Trophoblast cell (in vitro differentiated cells and primary cell): ENCODE measurements at regions not wholly inside any gene's neighbourhood (a gene's known extent, or its start where the extent isn't known, plus 50 kb on each side); places are given as distances from the start of the nearest gene placed in this dataset.
"Not testable (repeated sequence)": the region's sequence is repeated elsewhere in the genome, so short reads cannot be mapped to it uniquely, and the experiment has no call there.

Source experiments
- DNase-seq, 2 donors: peaks; one replicate each; pipeline ENCODE4 v3.0.0-alpha.2; 2016
- H2AFZ ChIP-seq: 2 replicates; pipeline ENCODE4 v1.6.1; 2013; ENCODE audit warnings: low read length, moderate library complexity, mild to moderate bottlenecking; ENCODE audit not compliant: insufficient read depth, poor library complexity
- H2AK5ac ChIP-seq: 2 replicates; pipeline ENCODE4 v1.6.1; 2013; ENCODE audit warnings: mild to moderate bottlenecking, low read length
- H2BK120ac ChIP-seq: 2 replicates; pipeline ENCODE4 v1.6.1; 2013; ENCODE audit warnings: low read length, mild to moderate bottlenecking, moderate library complexity; ENCODE audit not compliant: insufficient read depth, poor library complexity
- H2BK12ac ChIP-seq: 2 replicates; pipeline ENCODE4 v1.6.1; 2013; ENCODE audit warnings: mild to moderate bottlenecking, low read length, moderate library complexity
- H2BK5ac ChIP-seq: 2 replicates; pipeline ENCODE4 v1.6.1; 2013; ENCODE audit warnings: low read length, low read depth, moderate library complexity, mild to moderate bottlenecking; ENCODE audit not compliant: poor library complexity
- H3K14ac ChIP-seq: 2 replicates; pipeline ENCODE4 v1.6.1; 2013; ENCODE audit warnings: mild to moderate bottlenecking, low read length
- H3K18ac ChIP-seq: 2 replicates; pipeline ENCODE4 v1.6.1; 2013; ENCODE audit warnings: mild to moderate bottlenecking, low read length
- H3K23ac ChIP-seq: 2 replicates; pipeline ENCODE4 v1.6.1; 2013; ENCODE audit warnings: low read length
- H3K27ac ChIP-seq: 2 replicates; pipeline ENCODE4 v1.5.1; 2013; ENCODE audit warnings: low read depth, mild to moderate bottlenecking, inconsistent platforms, low read length, moderate library complexity
- H3K27me3 ChIP-seq: 2 replicates; pipeline ENCODE4 v1.6.1; 2013; ENCODE audit warnings: inconsistent platforms, mild to moderate bottlenecking, low read length, moderate library complexity; ENCODE audit not compliant: insufficient read depth
- H3K36me3 ChIP-seq, 2 experiments: 1 replicate in 1 of 2; 2 replicates in 1 of 2; pipeline ENCODE4 v1.6.1; 2013; ENCODE audit warnings: low read length in 2 of 2, mild to moderate bottlenecking in 2 of 2, moderate library complexity in 1 of 2; ENCODE audit not compliant: insufficient read depth in 2 of 2, control insufficient read depth in 1 of 2
- H3K4ac ChIP-seq: 2 replicates; pipeline ENCODE4 v1.6.1; 2013; ENCODE audit warnings: low read depth, mild to moderate bottlenecking, low read length, moderate library complexity
- H3K4me1 ChIP-seq, 2 experiments: 1 replicate in 1 of 2; 2 replicates in 1 of 2; pipeline ENCODE4 v1.6.1; 2013; ENCODE audit warnings: low read length in 2 of 2, mild to moderate bottlenecking in 2 of 2, moderate library complexity in 1 of 2; ENCODE audit not compliant: insufficient read depth in 2 of 2, control insufficient read depth in 1 of 2
- H3K4me2 ChIP-seq: 2 replicates; pipeline ENCODE4 v1.6.1; 2013; ENCODE audit warnings: inconsistent platforms, mild to moderate bottlenecking, low read length, moderate library complexity
- H3K4me3 ChIP-seq: 2 replicates; pipeline ENCODE4 v1.5.1; 2013; ENCODE audit warnings: mild to moderate bottlenecking, low read depth, low read length, inconsistent platforms
- H3K79me1 ChIP-seq: one replicate; pipeline ENCODE4 v1.6.1; 2013; ENCODE audit warnings: low read length
- H3K79me2 ChIP-seq: 2 replicates; pipeline ENCODE4 v1.6.1; 2013; ENCODE audit warnings: low read length, mild to moderate bottlenecking; ENCODE audit not compliant: control insufficient read depth, insufficient read depth, poor library complexity
- H3K9ac ChIP-seq: 2 replicates; pipeline ENCODE4 v1.6.1; 2013; ENCODE audit warnings: mild to moderate bottlenecking, low read length
- H3K9me3 ChIP-seq: 2 replicates; pipeline ENCODE4 v1.6.1; 2013; ENCODE audit warnings: low read depth, mild to moderate bottlenecking, control low read depth, inconsistent platforms, low read length; ENCODE audit not compliant: insufficient read depth
- H4K12ac ChIP-seq: 2 replicates; pipeline ENCODE4 v1.6.1; 2013; ENCODE audit warnings: low read depth, mild to moderate bottlenecking, low read length, moderate library complexity
- H4K8ac ChIP-seq: 2 replicates; pipeline ENCODE4 v1.6.1; 2013; ENCODE audit warnings: low read depth, mild to moderate bottlenecking, low read length, moderate library complexity
- H4K91ac ChIP-seq: one replicate; pipeline ENCODE4 v1.6.1; 2013; ENCODE audit warnings: low read depth, mild to moderate bottlenecking, low read length, moderate library complexity
- WGBS: extraction: QIAGEN DNeasy Blood & Tissue Kit; methylation state at CpG from one replicate; pipeline ENCODE4 v1.1.7; 2013; ENCODE audit warnings: missing lambda C conversion rate; ENCODE audit not compliant: insufficient read length, insufficient coverage; ENCODE audit errors: extremely low coverage; 5-methylcytosine and 5-hydroxymethylcytosine counted together

- Histone ChIP-seq H3K18ac (no peak overlapping the region), H3K9me3 (peaks cover 5% of the 10 kb centered on the region), H4K12ac (no peak overlapping the region), H3K79me2 (no peaks in the 10 kb centered on the region), H3K4me1 (no peaks in the 10 kb centered on the region), H3K9ac (no peak overlapping the region), H3K27me3 (no peaks in the 10 kb centered on the region), H2BK12ac (no peak overlapping the region), H2BK5ac (no peak overlapping the region), H3K14ac (no peak overlapping the region), H4K8ac (no peak overlapping the region), H3K4me2 (no peak overlapping the region), H3K4me3 (no peak overlapping the region), H3K79me1 (no peaks in the 10 kb centered on the region), H3K27ac (no peak overlapping the region), H2BK120ac (no peak overlapping the region), H3K4ac (no peak overlapping the region), H2AFZ (no peak overlapping the region), H3K23ac (no peak overlapping the region), H2AK5ac (no peak overlapping the region), H3K36me3 (no peaks in the 10 kb centered on the region), H4K91ac (no peak overlapping the region)
- no peak for DNase-seq
- no CpG with 5 or more reads among the region's 21 CpGs for WGBS
Observed at GRCh38 chr11:69874984-69875624, 55.9 kb upstream of the FGF3 start.

- Histone ChIP-seq H2BK5ac (no peak overlapping the region), H3K4ac (no peak overlapping the region), H4K8ac (no peak overlapping the region), H2BK12ac (no peak overlapping the region), H3K27ac (no peak overlapping the region), H2AK5ac (no peak overlapping the region), H4K12ac (no peak overlapping the region), H3K18ac (no peak overlapping the region), H3K36me3 (no peaks in the 10 kb centered on the region), H3K23ac (no peak overlapping the region), H3K4me2 (no peak overlapping the region), H3K9ac (no peak overlapping the region), H4K91ac (no peak overlapping the region), H3K14ac (no peak overlapping the region), H3K4me1 (no peaks in the 10 kb centered on the region), H2AFZ (no peak overlapping the region), H3K27me3 (no peaks in the 10 kb centered on the region), H3K79me1 (no peaks in the 10 kb centered on the region), H3K79me2 (no peaks in the 10 kb centered on the region), H3K9me3 (peaks cover 5% of the 10 kb centered on the region), H3K4me3 (no peak overlapping the region), H2BK120ac (no peak overlapping the region)
- WGBS: no CpG with 5 or more reads among the region's 10 CpGs
- no peak for DNase-seq
Observed at GRCh38 chr11:69876013-69876412, 56.8 kb upstream of the FGF3 start.

GRCh38 chr11:69877235-69877634 lies 58.0 kb upstream of the FGF3 start:
- no CpG with 5 or more reads among the region's 8 CpGs for WGBS
- no peak overlapping the region for H3K14ac ChIP-seq

GRCh38 chr11:69877704-69878103 lies 58.5 kb upstream of the FGF3 start:
- not testable (repeated sequence) for H2BK12ac ChIP-seq

More at GRCh38 chr11:69877235-69877634, 58.0 kb upstream of the FGF3 start:
- DNase-seq: no peak
- Histone ChIP-seq H3K23ac (no peak overlapping the region), H4K91ac (no peak overlapping the region), H2BK12ac (no peak overlapping the region), H3K79me1 (no peaks in the 10 kb centered on the region), H2BK5ac (no peak overlapping the region), H2AFZ (no peak overlapping the region), H3K79me2 (no peaks in the 10 kb centered on the region), H4K8ac (no peak overlapping the region), H4K12ac (no peak overlapping the region), H3K36me3 (no peaks in the 10 kb centered on the region), H3K9ac (no peak overlapping the region), H2AK5ac (no peak overlapping the region), H3K27me3 (no peaks in the 10 kb centered on the region), H3K4ac (no peak overlapping the region), H2BK120ac (no peak overlapping the region), H3K9me3 (peaks cover under 1% of the 10 kb centered on the region), H3K4me3 (no peak overlapping the region), H3K4me1 (no peaks in the 10 kb centered on the region), H3K4me2 (no peak overlapping the region), H3K18ac (no peak overlapping the region), H3K27ac (no peak overlapping the region)

More at GRCh38 chr11:69877704-69878103, 58.5 kb upstream of the FGF3 start:
- H3K18ac ChIP-seq, H3K14ac ChIP-seq, H3K79me2 ChIP-seq, DNase-seq, H3K4me1 ChIP-seq, H3K27me3 ChIP-seq, H3K9ac ChIP-seq, H4K8ac ChIP-seq, H4K91ac ChIP-seq, H4K12ac ChIP-seq, H2BK120ac ChIP-seq, H2BK5ac ChIP-seq, H3K4ac ChIP-seq, H3K36me3 ChIP-seq, H3K4me3 ChIP-seq, H2AFZ ChIP-seq, H3K79me1 ChIP-seq, H3K27ac ChIP-seq, H3K4me2 ChIP-seq, H3K9me3 ChIP-seq, H2AK5ac ChIP-seq, H3K23ac ChIP-seq: not testable (repeated sequence)
- WGBS: no CpG with 5 or more reads among the region's 7 CpGs
